Esophagus muscularis mucosa (tissue), 4 donors: ENCODE measurements at regions not wholly inside any gene's neighbourhood (a gene's known extent, or its start where the extent isn't known, plus 50 kb on each side); places are given as distances from the start of the nearest gene placed in this dataset.

Experiments used
- DNase-seq: peaks from one replicate; pipeline ENCODE4 v3.0.0-alpha.2; 2017; ENCODE audit errors: extremely low spot score
- H3K27ac ChIP-seq, 4 donors: fragments of 200-600 bp; sonication (generic); replicated peaks in 1 of 4; 1 replicate in 3 of 4; 2 replicates in 1 of 4; pipeline ENCODE4 v1.5.1; 2016 to 2019; ENCODE audit warnings: mild to moderate bottlenecking in 1 of 4
- H3K27me3 ChIP-seq, 4 donors: fragments of 200-600 bp; sonication (generic); one replicate each; pipeline versions ENCODE4 v1.5.1 to v1.6.0; 2016 to 2019
- H3K36me3 ChIP-seq, 4 donors: fragments of 200-600 bp; sonication (generic); one replicate each; pipeline ENCODE4 v1.5.1; 2016 to 2019
- H3K4me1 ChIP-seq, 4 donors: fragments of 200-600 bp; sonication (generic); one replicate each; pipeline ENCODE4 v1.5.1; 2016 to 2019
- H3K4me3 ChIP-seq, 4 donors: fragments of 200-600 bp; sonication (generic); 1 replicate in 2 of 4; 2 replicates in 2 of 4; pipeline ENCODE4 v1.5.1; 2016 to 2019; ENCODE audit warnings: mild to moderate bottlenecking in 4 of 4, moderate library complexity in 1 of 4
- H3K9me3 ChIP-seq, 4 donors: fragments of 200-600 bp; sonication (generic); 1 replicate in 3 of 4; 2 replicates in 1 of 4; pipeline ENCODE4 v1.5.1; 2016 to 2019
- EP300 ChIP-seq: sonication (generic); formaldehyde crosslinking; IDR thresholded peaks from one replicate; pipeline ENCODE4 v1.6.1; 2017; ENCODE audit warnings: antibody characterized with exemption
- POLR2A ChIP-seq: fragments of 450-650 bp; IDR thresholded peaks from one replicate; pipeline ENCODE4 v1.6.1; 2017; ENCODE audit warnings: antibody characterized with exemption, moderate library complexity, mild to moderate bottlenecking, low read depth
- POLR2AphosphoS5 ChIP-seq, 2 donors: sonication (generic); formaldehyde crosslinking; IDR thresholded peaks; one replicate each; pipeline ENCODE4 v1.6.1; 2017; ENCODE audit warnings: antibody characterized with exemption in 2 of 2
- WGBS: methylation state at CpG from one replicate; pipeline ENCODE4 v1.1.5; 2018; 5-methylcytosine and 5-hydroxymethylcytosine counted together
- intact Hi-C: fragments of 100-400 bp; cut with DNase I; formaldehyde crosslinking; loops from one replicate; pipeline ENCODE4 v1.15.1; 2023
- TF ChIP-seq, protein P1 (sequence below), 3 experiments: fragments of 200-600 bp in 2 of 3; fragments of 450-650 bp in 1 of 3; sonication (generic) in 2 of 3; IDR thresholded peaks; one replicate each; pipeline ENCODE4 v1.5.1; 2017 to 2019; ENCODE audit warnings: antibody characterized with exemption in 3 of 3, mild to moderate bottlenecking in 2 of 3, moderate library complexity in 1 of 3

DNA sequence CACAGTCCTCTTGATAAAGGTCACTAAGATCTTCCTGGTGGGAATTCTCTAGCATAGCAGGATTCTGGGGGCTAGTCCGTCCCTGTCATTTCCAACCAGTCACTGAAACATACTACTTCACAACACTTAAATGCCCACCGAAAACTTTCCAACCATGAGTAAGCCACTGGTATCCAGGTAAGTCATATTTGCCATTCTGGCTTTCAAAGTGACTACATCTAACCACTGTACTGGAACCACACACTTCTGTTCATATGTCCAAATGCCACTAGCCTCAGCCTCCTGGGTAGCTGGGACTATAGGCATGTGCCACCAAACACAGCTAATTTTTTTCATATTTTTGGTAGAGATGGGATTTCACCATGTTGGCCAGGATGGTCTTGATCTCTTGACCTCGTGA lies 64.3 kb upstream of the VANGL1 start:
- DNase-seq, result no peak
- Histone ChIP-seq H3K27ac (no peak overlapping the region), H3K36me3 (no peaks in the 10 kb centered on the region), H3K9me3 (peaks cover 0 to 20% (median 9%) of the 10 kb centered on the region in 4 donors), H3K4me3 (no peak overlapping the region), H3K27me3 (peaks cover 0 to 3% (median 0%) of the 10 kb centered on the region in 4 donors), H3K4me1 (no peaks in the 10 kb centered on the region)
- WGBS, result 93% methylated on average over 3 of the region's 3 CpGs
- intact Hi-C loops, result no loop called here
- TF ChIP-seq POLR2AphosphoS5 (IDR thresholded peaks at IDR 0.05) (no peak), POLR2A (no peak), EP300 (no peak)
- TF ChIP-seq, protein P1, sequence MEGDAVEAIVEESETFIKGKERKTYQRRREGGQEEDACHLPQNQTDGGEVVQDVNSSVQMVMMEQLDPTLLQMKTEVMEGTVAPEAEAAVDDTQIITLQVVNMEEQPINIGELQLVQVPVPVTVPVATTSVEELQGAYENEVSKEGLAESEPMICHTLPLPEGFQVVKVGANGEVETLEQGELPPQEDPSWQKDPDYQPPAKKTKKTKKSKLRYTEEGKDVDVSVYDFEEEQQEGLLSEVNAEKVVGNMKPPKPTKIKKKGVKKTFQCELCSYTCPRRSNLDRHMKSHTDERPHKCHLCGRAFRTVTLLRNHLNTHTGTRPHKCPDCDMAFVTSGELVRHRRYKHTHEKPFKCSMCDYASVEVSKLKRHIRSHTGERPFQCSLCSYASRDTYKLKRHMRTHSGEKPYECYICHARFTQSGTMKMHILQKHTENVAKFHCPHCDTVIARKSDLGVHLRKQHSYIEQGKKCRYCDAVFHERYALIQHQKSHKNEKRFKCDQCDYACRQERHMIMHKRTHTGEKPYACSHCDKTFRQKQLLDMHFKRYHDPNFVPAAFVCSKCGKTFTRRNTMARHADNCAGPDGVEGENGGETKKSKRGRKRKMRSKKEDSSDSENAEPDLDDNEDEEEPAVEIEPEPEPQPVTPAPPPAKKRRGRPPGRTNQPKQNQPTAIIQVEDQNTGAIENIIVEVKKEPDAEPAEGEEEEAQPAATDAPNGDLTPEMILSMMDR (IDR thresholded peaks at IDR 0.05), result no peak

DNA sequence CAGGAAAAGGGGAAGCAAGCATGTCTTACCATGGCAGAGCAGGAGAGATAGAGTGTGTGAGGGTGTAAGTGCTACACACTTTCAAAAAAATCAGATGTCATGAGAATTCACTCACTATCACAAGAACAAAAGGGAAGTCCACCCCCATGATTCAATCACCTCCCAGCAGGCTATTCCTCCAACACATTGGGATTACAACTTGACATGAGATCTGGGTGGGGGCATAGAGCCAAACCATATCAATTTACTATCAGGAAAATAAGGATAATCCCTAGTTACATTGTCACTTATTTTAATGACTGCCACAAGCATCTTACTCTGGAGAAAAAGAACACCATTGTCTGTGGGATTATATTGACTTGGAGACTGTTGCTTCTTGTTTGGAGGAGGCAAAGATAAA lies 66.1 kb upstream of the VANGL1 start:
- H3K36me3 ChIP-seq, result no peaks in the 10 kb centered on the region
- H3K27ac ChIP-seq, result no peak overlapping the region
- intact Hi-C loops, result no loop called here
- peaks cover 0 to 27% (median 14%) of the 10 kb centered on the region in 4 donors for H3K9me3 ChIP-seq
- DNase-seq, result no peak
- H3K4me1 ChIP-seq, result no peaks in the 10 kb centered on the region
- TF ChIP-seq POLR2AphosphoS5 (IDR thresholded peaks at IDR 0.05) (no peak), POLR2A (no peak), EP300 (no peak)
- TF ChIP-seq, protein P1 (IDR thresholded peaks at IDR 0.05), result no peak
- H3K4me3 ChIP-seq, result no peak overlapping the region
- H3K27me3 ChIP-seq, result peaks cover 0 to 3% (median 0%) of the 10 kb centered on the region in 4 donors

DNA sequence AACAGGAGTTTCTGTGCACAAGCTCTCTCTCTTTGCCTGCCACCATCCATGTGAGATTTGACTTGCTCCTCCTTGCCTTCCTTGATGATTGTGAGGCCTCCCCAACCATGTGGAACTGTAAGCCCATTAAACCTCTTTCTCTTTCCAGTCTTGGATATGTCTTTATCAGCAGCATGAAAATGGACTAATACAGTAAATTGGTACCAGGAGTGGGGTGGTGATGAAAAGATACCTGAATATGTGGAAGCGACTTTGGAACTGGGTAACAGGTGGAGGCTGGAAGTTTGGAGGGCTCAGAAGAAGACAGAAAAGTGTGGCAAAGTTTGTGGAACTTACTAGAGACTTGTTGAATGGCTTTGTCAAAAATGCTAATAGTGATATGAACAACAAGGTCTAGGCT lies 69.1 kb upstream of the VANGL1 start:
- Histone ChIP-seq H3K4me1 (no peaks in the 10 kb centered on the region), H3K36me3 (no peaks in the 10 kb centered on the region), H3K9me3 (peaks cover 0 to 28% (median 18%) of the 10 kb centered on the region in 4 donors), H3K4me3 (no peak overlapping the region), H3K27ac (no peak overlapping the region), H3K27me3 (peaks cover 0 to 3% (median 0%) of the 10 kb centered on the region in 4 donors)
- intact Hi-C loops, result no loop called here
- TF ChIP-seq POLR2AphosphoS5 (IDR thresholded peaks at IDR 0.05), result no peak
- TF ChIP-seq, protein P1 (IDR thresholded peaks at IDR 0.05), result no peak
- no peak for TF ChIP-seq POLR2A
- no peak for TF ChIP-seq EP300
- DNase-seq, result no peak
- 95% methylated on average over 1 of the region's 1 CpG for WGBS

DNA sequence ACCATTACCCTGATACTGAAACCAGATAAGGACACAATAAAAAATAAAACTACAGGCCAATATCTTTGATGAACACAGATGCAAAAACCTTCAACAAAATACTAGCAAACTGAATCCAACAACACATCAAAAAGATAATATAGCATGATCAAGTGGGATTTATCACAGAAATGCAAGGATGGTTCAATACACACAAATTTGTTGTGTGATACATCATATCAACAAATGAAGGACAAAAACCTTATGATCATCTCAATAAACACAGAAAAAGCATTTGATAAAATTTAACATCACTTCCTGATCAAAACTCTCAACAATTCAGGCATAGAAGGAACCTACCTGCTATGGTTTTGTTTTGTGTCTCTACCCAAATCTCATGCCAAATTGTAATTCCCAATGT lies 74.3 kb upstream of the VANGL1 start:
- H3K4me1 ChIP-seq, result no peaks in the 10 kb centered on the region
- peaks cover 0 to 17% (median 0%) of the 10 kb centered on the region in 4 donors for H3K27me3 ChIP-seq
- H3K4me3 ChIP-seq, result no peak overlapping the region
- no peak for TF ChIP-seq POLR2A
- H3K27ac ChIP-seq, result no peak overlapping the region
- DNase-seq, result no peak
- H3K9me3 ChIP-seq, result peaks cover 0 to 21% (median 17%) of the 10 kb centered on the region in 4 donors
- intact Hi-C loops, result no loop called here
- no peaks in the 10 kb centered on the region for H3K36me3 ChIP-seq

DNA sequence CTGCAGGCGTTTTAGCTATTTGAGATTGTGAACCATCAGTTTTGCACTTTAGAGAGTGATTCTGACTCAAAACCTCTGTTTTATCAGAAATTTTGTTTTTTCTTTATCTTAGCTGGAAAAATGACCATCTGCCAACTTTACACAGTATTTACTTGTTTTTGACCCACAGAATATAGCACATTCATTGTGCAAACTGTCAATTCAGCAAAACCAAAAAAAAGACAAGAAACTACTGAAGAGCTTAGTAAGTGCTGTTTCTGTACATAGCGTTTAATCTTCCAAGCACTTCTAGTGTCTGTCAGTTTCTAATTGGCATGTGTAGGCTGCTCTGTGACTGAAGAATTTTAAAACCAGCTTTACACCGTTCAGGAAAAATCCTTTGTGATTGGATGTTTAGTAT lies 76.0 kb upstream of the VANGL1 start:
- H3K4me3 ChIP-seq, result no peak overlapping the region
- H3K27ac ChIP-seq, result no peak overlapping the region
- H3K9me3 ChIP-seq, result peaks cover 0 to 15% (median 13%) of the 10 kb centered on the region in 4 donors
- no peak for DNase-seq
- peaks cover 0 to 17% (median 0%) of the 10 kb centered on the region in 4 donors for H3K27me3 ChIP-seq
- H3K36me3 ChIP-seq, result no peaks in the 10 kb centered on the region
- 71% methylated on average over 3 of the region's 3 CpGs for WGBS
- intact Hi-C loops, result no loop called here
- H3K4me1 ChIP-seq, result no peaks in the 10 kb centered on the region
- TF ChIP-seq EP300, result no peak
- TF ChIP-seq, protein P1 (IDR thresholded peaks at IDR 0.05), result no peak
- no peak for TF ChIP-seq POLR2A
- no peak for TF ChIP-seq POLR2AphosphoS5 (IDR thresholded peaks at IDR 0.05)
